HCT116 (cell line): ENCODE measurements at regions not wholly inside any gene's neighbourhood (a gene's known extent, or its start where the extent isn't known, plus 50 kb on each side); places are given as distances from the start of the nearest gene placed in this dataset.

Experiments used
- ATAC-seq: fragments of 200-7000 bp; cut with Tn5 transposase; 2 replicates; pipeline ENCODE4 v1.9.1; 2020; ENCODE audit warnings: mild to moderate bottlenecking, moderate library complexity
- BruUV-seq: library from RNA; stranded (reverse); fragments of 400-500 nt; replicated peaks from 2 replicates; lab custom pipeline; 2021; lab: Mats Ljungman, UMichigan
- CTCF ChIA-PET: fragments of 300-600 bp; sonication (Branson Sonifier 250); formaldehyde crosslinking; loops from one replicate; lab custom pipeline; 2021; ENCODE audit warnings: antibody characterized with exemption; lab: Charles Lee
- POLR2A ChIA-PET: fragments of 300-600, 350-600 bp; sonication (Branson Sonifier 250); formaldehyde crosslinking; loops from one replicate; lab custom pipeline; 2021; ENCODE audit warnings: antibody characterized with exemption; lab: Charles Lee
- RAD21 ChIA-PET, 2 experiments: fragments of 300-600 bp; sonication (Branson Sonifier 250); formaldehyde crosslinking; loops; one replicate each; lab custom pipeline; 2023; ENCODE audit warnings: low total read pairs in 2 of 2; ENCODE audit not compliant: uncharacterized antibody in 2 of 2, unreplicated experiment in 2 of 2, low non-redundant PET in 1 of 2; lab: Charles Lee
- DNase-seq: peaks from one replicate; pipeline ENCODE4 v3.0.0-alpha.2; 2010; ENCODE audit warnings: low read depth, low spot score
- H2AFZ ChIP-seq: fragments of 200-600 bp; shearing (Covaris generic), sonication (generic); 2 replicates; pipeline ENCODE4 v1.6.1; 2017; ENCODE audit warnings: low read depth, mixed run types, mixed read lengths, antibody characterized with exemption, low read length; ENCODE audit not compliant: poor library complexity, severe bottlenecking
- H3K27ac ChIP-seq: 2 replicates; pipeline ENCODE4 v1.5.1; 2012; ENCODE audit warnings: low read depth, low read length
- H3K27me3 ChIP-seq: fragments of 200-600 bp; sonication (generic); 2 replicates; pipeline ENCODE4 v1.6.1; 2016; ENCODE audit warnings: mixed run types, low read length, mixed read lengths; ENCODE audit not compliant: insufficient read depth
- H3K36me3 ChIP-seq, 2 experiments: fragments of 200-500 bp in 1 of 2; fragments of 200-600 bp in 1 of 2; sonication (Bioruptor generic) in 1 of 2; sonication (generic) in 1 of 2; 2 replicates each; pipeline versions ENCODE4 v1.5.1 to v1.6.1; 2014 to 2016; ENCODE audit warnings: low read length in 2 of 2, inconsistent platforms in 1 of 2, mixed read lengths in 1 of 2, mixed run types in 1 of 2; ENCODE audit not compliant: insufficient read depth in 2 of 2, control insufficient read depth in 1 of 2
- H3K4me1 ChIP-seq, 2 experiments: fragments of 200-600 bp in 1 of 2; sonication (generic) in 1 of 2; 2 replicates each; pipeline versions ENCODE4 v1.5.1 to v1.6.1; 2012 to 2017; ENCODE audit warnings: low read length in 2 of 2, inconsistent platforms in 1 of 2, mild to moderate bottlenecking in 1 of 2, mixed read lengths in 1 of 2, mixed run types in 1 of 2, moderate library complexity in 1 of 2; ENCODE audit not compliant: insufficient read depth in 2 of 2, control insufficient read depth in 1 of 2
- H3K4me2 ChIP-seq: fragments of 200-600 bp; sonication (generic); 2 replicates; pipeline ENCODE4 v1.6.1; 2017; ENCODE audit warnings: mixed run types, low read length, mixed read lengths
- H3K4me3 ChIP-seq, 2 experiments: fragments of 200-600 bp in 1 of 2; sonication (generic) in 1 of 2; replicated peaks in 1 of 2; 2 replicates each; pipeline ENCODE4 v1.5.1; 2011 to 2016; ENCODE audit warnings: low read length in 2 of 2, control low read depth in 1 of 2, low read depth in 1 of 2, mild to moderate bottlenecking in 1 of 2, mixed read lengths in 1 of 2, mixed run types in 1 of 2
- H3K79me2 ChIP-seq: fragments of 200-600 bp; sonication (generic); 2 replicates; pipeline ENCODE4 v1.6.1; 2017; ENCODE audit warnings: mild to moderate bottlenecking, mixed run types, low read length, moderate library complexity, mixed read lengths; ENCODE audit not compliant: insufficient read depth
- H3K9ac ChIP-seq: fragments of 200-600 bp; sonication (generic); 2 replicates; pipeline ENCODE4 v1.6.1; 2016; ENCODE audit warnings: low read length, mixed read lengths
- H3K9me2 ChIP-seq: fragments of 200-600 bp; sonication (generic), shearing (Covaris generic); 2 replicates; pipeline ENCODE4 v1.6.1; 2017; ENCODE audit warnings: mixed run types, mild to moderate bottlenecking, moderate library complexity; ENCODE audit not compliant: insufficient read depth
- H3K9me3 ChIP-seq, 2 experiments: fragments of 200-500 bp in 1 of 2; fragments of 200-600 bp in 1 of 2; sonication (Bioruptor generic) in 1 of 2; sonication (generic) in 1 of 2; 2 replicates each; pipeline ENCODE4 v1.6.1; 2014 to 2017; ENCODE audit warnings: low read length in 2 of 2, mixed read lengths in 2 of 2, inconsistent platforms in 1 of 2, low read depth in 1 of 2, mild to moderate bottlenecking in 1 of 2, mixed run types in 1 of 2, moderate library complexity in 1 of 2; ENCODE audit not compliant: control insufficient read depth in 1 of 2, insufficient read depth in 1 of 2
- H4K20me1 ChIP-seq: fragments of 200-600 bp; sonication (generic), shearing (Covaris generic); 2 replicates; pipeline ENCODE4 v1.6.1; 2017; ENCODE audit warnings: mixed run types, mild to moderate bottlenecking, moderate library complexity; ENCODE audit not compliant: insufficient read depth
- CEBPB ChIP-seq: IDR thresholded peaks from 2 replicates; pipeline ENCODE4 v1.6.1; 2012; ENCODE audit warnings: low read depth
- CTCF ChIP-seq, 3 experiments: fragments of 200-600 bp in 1 of 3; sonication (generic) in 1 of 3; IDR thresholded peaks in 2 of 3; conservative IDR thresholded peaks in 1 of 3; 2 replicates each; pipeline ENCODE4 v1.5.1; 2012 to 2017; ENCODE audit warnings: low read depth in 2 of 3, low read length in 2 of 3, antibody characterized with exemption in 1 of 3, borderline replicate concordance in 1 of 3, control low read depth in 1 of 3, mild to moderate bottlenecking in 1 of 3, mixed read lengths in 1 of 3, mixed run types in 1 of 3, moderate library complexity in 1 of 3; ENCODE audit not compliant: insufficient read depth in 1 of 3
- ELF1 ChIP-seq: IDR thresholded peaks from 2 replicates; pipeline ENCODE4 v1.6.1; 2012; ENCODE audit warnings: low read depth, borderline replicate concordance
- EZH2 ChIP-seq: fragments of 200-600 bp; sonication (generic); IDR thresholded peaks from 2 replicates; pipeline ENCODE4 v1.6.1; 2017; ENCODE audit warnings: antibody characterized with exemption, mixed run types
- EZH2phosphoT487 ChIP-seq: fragments of 200-600 bp; IDR thresholded peaks from 2 replicates; pipeline ENCODE4 v1.6.1; 2018; ENCODE audit warnings: antibody characterized with exemption, borderline replicate concordance
- MAX ChIP-seq: IDR thresholded peaks from 2 replicates; pipeline ENCODE4 v1.6.1; 2012
- POLR2A ChIP-seq: IDR thresholded peaks from 2 replicates; pipeline ENCODE4 v1.7.0; 2011; ENCODE audit warnings: borderline replicate concordance; ENCODE audit not compliant: insufficient read depth, insufficient read length; ENCODE audit errors: extremely low read depth
- POLR2AphosphoS5 ChIP-seq: IDR thresholded peaks from 2 replicates; pipeline ENCODE4 v1.6.1; 2011; ENCODE audit warnings: mild to moderate bottlenecking, low read depth, low read length, moderate library complexity
- SIN3A ChIP-seq: IDR thresholded peaks from 2 replicates; pipeline ENCODE4 v1.6.1; 2012; ENCODE audit warnings: low read depth
- SRF ChIP-seq: IDR thresholded peaks from 2 replicates; pipeline ENCODE4 v1.6.1; 2012; ENCODE audit warnings: low read depth
- TCF7L2 ChIP-seq: IDR thresholded peaks from 2 replicates; pipeline ENCODE4 v1.7.0; 2011; ENCODE audit warnings: borderline replicate concordance, inconsistent platforms; ENCODE audit not compliant: insufficient read depth, insufficient read length; ENCODE audit errors: extremely low read depth
- ZNF274 ChIP-seq: fragments of 200-500 bp; sonication (Bioruptor generic); IDR thresholded peaks from 2 replicates; pipeline ENCODE4 v1.6.1; 2014; ENCODE audit warnings: mild to moderate bottlenecking, low read depth, low read length, inconsistent platforms
- intact Hi-C: fragments of 100-400 bp; cut with micrococcal nuclease; formaldehyde crosslinking; loops from 2 replicates; pipeline ENCODE4 v1.10.0; 2022

GRCh38 chr21:41054018-41054578 lies 113.9 kb upstream of the BACE2 start:
- Histone ChIP-seq H2AFZ (no peak overlapping the region), H3K9me2 (no peaks in the 10 kb centered on the region), H3K27me3 (no peaks in the 10 kb centered on the region), H3K4me3 (no peak overlapping the region), H3K79me2 (no peaks in the 10 kb centered on the region), H3K4me1 (no peaks in the 10 kb centered on the region), H3K9me3 (no peaks in the 10 kb centered on the region), H4K20me1 (no peaks in the 10 kb centered on the region), H3K36me3 (no peaks in the 10 kb centered on the region), H3K9ac (no peak overlapping the region), H3K4me2 (no peak overlapping the region), H3K27ac (no peak overlapping the region)
- RAD21 ChIA-PET = no interaction called here
- POLR2A ChIA-PET = no interaction called here
- DNase-seq (no peak), ATAC-seq (no peak)
- TF ChIP-seq POLR2A = no peak
- TF ChIP-seq POLR2AphosphoS5 = no peak
- no peak for TF ChIP-seq ZNF274
- TF ChIP-seq SIN3A = no peak
- TF ChIP-seq ELF1 = no peak
- TF ChIP-seq CTCF (IDR thresholded peaks at IDR 0.05 in 2 of 3, conservative IDR thresholded peaks at IDR 0.05 in 1 of 3; ENCODE audit: borderline replicate concordance in 1 of 3, insufficient read depth in 1 of 3, low read depth in 2 of 3, low read length in 2 of 3) = no peak
- TF ChIP-seq EZH2 = no peak
- no peak for TF ChIP-seq SRF
- no peak for TF ChIP-seq TCF7L2
- no peak for TF ChIP-seq EZH2phosphoT487
- no peak for TF ChIP-seq MAX
- no peak for TF ChIP-seq CEBPB
- intact Hi-C loops = no loop called here
- no TSS peak for BruUV-seq
- CTCF ChIA-PET = no interaction called here
